ENCODE measurements at regions not wholly inside any gene's neighbourhood (a gene's known extent, or its start where the extent isn't known, plus 50 kb on each side); places are given as distances from the start of the nearest gene placed in this dataset.

GRCh38 chr15:66919421-66919820, 146.0 kb upstream of the SMAD3 start:
- TF ChIP-seq CTCF (IDR thresholded peaks at IDR 0.05) (no peak), EP300 (IDR thresholded peaks at IDR 0.05) (no peak)
